H1 (cell line): ENCODE measurements at regions not wholly inside any gene's neighbourhood (a gene's known extent, or its start where the extent isn't known, plus 50 kb on each side); places are given as distances from the start of the nearest gene placed in this dataset.

Experiments
- CTCF ChIA-PET: fragments of 300-600 bp; sonication (Branson Sonifier 250); formaldehyde crosslinking; loops from one replicate; lab custom pipeline; 2021; ENCODE audit not compliant: partially characterized antibody; lab: Charles Lee
- POLR2A ChIA-PET: fragments of 300-600 bp; sonication (Branson Sonifier 250); formaldehyde crosslinking; loops from one replicate; lab custom pipeline; 2021; ENCODE audit warnings: inconsistent platforms; ENCODE audit not compliant: partially characterized antibody; lab: Charles Lee
- DNase-seq, 2 experiments: peaks; one replicate each; pipeline versions ENCODE4 v3.0.0 to v3.0.0-alpha.2; 2010 to 2022; ENCODE audit warnings: low spot score in 2 of 2, low read depth in 1 of 2, mixed read lengths in 1 of 2
- FAIRE-seq: peaks from 2 replicates; lab custom pipeline; 2011; peaks lifted over from hg19 to GRCh38; lab: Jason Lieb, UNC
- H2AFZ ChIP-seq: 2 replicates; pipeline ENCODE4 v1.8.1; 2012; ENCODE audit warnings: low read length, inconsistent platforms
- H2AK5ac ChIP-seq: 2 replicates; pipeline ENCODE4 v1.6.1; 2013; ENCODE audit warnings: low read depth, low read length
- H2BK120ac ChIP-seq: replicated peaks from 2 replicates; pipeline ENCODE3; 2013; ENCODE audit warnings: low read depth, low read length, inconsistent platforms
- H2BK12ac ChIP-seq: 2 replicates; pipeline ENCODE4 v1.6.1; 2013; ENCODE audit warnings: low read depth, low read length
- H2BK15ac ChIP-seq: 2 replicates; pipeline ENCODE4 v1.6.1; 2013; ENCODE audit warnings: low read length
- H2BK20ac ChIP-seq: 2 replicates; pipeline ENCODE4 v1.6.1; 2013; ENCODE audit warnings: low read length
- H2BK5ac ChIP-seq: 2 replicates; pipeline ENCODE4 v1.6.1; 2013; ENCODE audit warnings: low read depth, low read length
- H3K14ac ChIP-seq: 2 replicates; pipeline ENCODE4 v1.6.1; 2013; ENCODE audit warnings: inconsistent platforms; ENCODE audit not compliant: insufficient read length
- H3K18ac ChIP-seq: 2 replicates; pipeline ENCODE4 v1.6.1; 2013; ENCODE audit warnings: low read length; ENCODE audit errors: extremely low read depth
- H3K23ac ChIP-seq: 2 replicates; pipeline ENCODE4 v1.6.1; 2013; ENCODE audit warnings: inconsistent platforms; ENCODE audit not compliant: insufficient read length
- H3K23me2 ChIP-seq: 2 replicates; pipeline ENCODE4 v1.6.1; 2013; ENCODE audit warnings: low read depth, low read length
- H3K27ac ChIP-seq: 2 replicates; pipeline ENCODE4 v1.6.1; 2011; ENCODE audit warnings: low read depth, low read length, inconsistent platforms
- H3K27me3 ChIP-seq, 4 experiments: replicated peaks in 1 of 4; 1 replicate in 1 of 4; 2 replicates in 3 of 4; pipeline versions ENCODE4 v1.6.1 to v1.8.1; 2011 to 2013; ENCODE audit warnings: low read length in 3 of 4, mild to moderate bottlenecking in 3 of 4, inconsistent platforms in 2 of 4, mixed read lengths in 2 of 4, moderate library complexity in 1 of 4; ENCODE audit not compliant: control insufficient read depth in 3 of 4, insufficient read depth in 3 of 4; ENCODE audit errors: extremely low read depth in 1 of 4
- H3K36me3 ChIP-seq, 4 experiments: 2 replicates each; pipeline versions ENCODE4 v1.6.1 to v1.8.1; 2011 to 2013; ENCODE audit warnings: mild to moderate bottlenecking in 4 of 4, low read length in 3 of 4, moderate library complexity in 2 of 4, control low read depth in 1 of 4, inconsistent platforms in 1 of 4; ENCODE audit not compliant: insufficient read depth in 4 of 4, control insufficient read depth in 2 of 4
- H3K4ac ChIP-seq: replicated peaks from 2 replicates; pipeline ENCODE3; 2013; ENCODE audit warnings: low read length, low read depth, mixed read lengths, inconsistent platforms; ENCODE audit not compliant: insufficient read length
- H3K4me1 ChIP-seq, 4 experiments: replicated peaks in 1 of 4; 1 replicate in 1 of 4; 2 replicates in 3 of 4; pipeline versions ENCODE4 v1.6.1 to v1.8.1; 2011 to 2013; ENCODE audit warnings: low read length in 3 of 4, inconsistent platforms in 2 of 4, mixed read lengths in 1 of 4; ENCODE audit not compliant: insufficient read depth in 4 of 4, control insufficient read depth in 3 of 4
- H3K4me2 ChIP-seq, 2 experiments: 2 replicates each; pipeline versions ENCODE4 v1.6.1 to v1.8.1; 2011 to 2013; ENCODE audit warnings: low read depth in 2 of 2, low read length in 2 of 2, control low read depth in 1 of 2, inconsistent platforms in 1 of 2, mild to moderate bottlenecking in 1 of 2; ENCODE audit not compliant: insufficient read depth in 1 of 2
- H3K4me3 ChIP-seq, 4 experiments: fragments of 200-600, 300-600 bp in 1 of 4; sonication (generic), shearing (Covaris generic), sonication (Bioruptor Twin) in 1 of 4; 2 replicates each; pipeline versions ENCODE4 v1.5.1 to v1.8.1; 2011 to 2016; ENCODE audit warnings: low read length in 4 of 4, low read depth in 3 of 4, control low read depth in 2 of 4, inconsistent platforms in 2 of 4, mild to moderate bottlenecking in 2 of 4, mixed read lengths in 1 of 4, moderate library complexity in 1 of 4; ENCODE audit not compliant: insufficient read depth in 2 of 4; ENCODE audit errors: extremely low read depth in 1 of 4
- H3K56ac ChIP-seq: replicated peaks from 2 replicates; pipeline ENCODE3; 2013; ENCODE audit warnings: low read depth, mild to moderate bottlenecking, mixed read lengths, low read length, inconsistent platforms; ENCODE audit not compliant: insufficient read length
- H3K79me1 ChIP-seq: 2 replicates; pipeline ENCODE4 v1.6.1; 2013; ENCODE audit warnings: low read depth, low read length, control low read depth
- H3K79me2 ChIP-seq, 2 experiments: 2 replicates each; pipeline versions ENCODE4 v1.6.1 to v1.8.1; 2012 to 2013; ENCODE audit warnings: low read length in 2 of 2, mild to moderate bottlenecking in 2 of 2, inconsistent platforms in 1 of 2; ENCODE audit not compliant: insufficient read depth in 2 of 2, control insufficient read depth in 1 of 2
- H3K9ac ChIP-seq, 4 experiments: replicated peaks in 1 of 4; 1 replicate in 1 of 4; 2 replicates in 3 of 4; pipeline versions ENCODE4 v1.6.1 to v1.8.1; 2011 to 2013; ENCODE audit warnings: low read depth in 3 of 4, low read length in 3 of 4, control low read depth in 2 of 4, mild to moderate bottlenecking in 2 of 4, moderate library complexity in 2 of 4, inconsistent platforms in 1 of 4; ENCODE audit errors: extremely low read depth in 1 of 4
- H3K9me3 ChIP-seq, 2 experiments: 2 replicates each; pipeline versions ENCODE4 v1.6.1 to v1.8.1; 2012 to 2013; ENCODE audit warnings: mild to moderate bottlenecking in 2 of 2, moderate library complexity in 2 of 2, control low read depth in 1 of 2, inconsistent platforms in 1 of 2, low read depth in 1 of 2, low read length in 1 of 2, mixed read lengths in 1 of 2; ENCODE audit not compliant: insufficient read depth in 2 of 2
- H4K20me1 ChIP-seq, 2 experiments: replicated peaks in 1 of 2; 2 replicates each; pipeline versions ENCODE3 to v1.8.1; 2011 to 2013; ENCODE audit warnings: inconsistent platforms in 2 of 2, low read length in 2 of 2, mild to moderate bottlenecking in 1 of 2; ENCODE audit not compliant: insufficient read depth in 2 of 2, control insufficient read depth in 1 of 2
- H4K5ac ChIP-seq: 2 replicates; pipeline ENCODE4 v1.6.1; 2013; ENCODE audit warnings: low read length, low read depth, mixed read lengths, inconsistent platforms; ENCODE audit not compliant: insufficient read length
- H4K8ac ChIP-seq: 2 replicates; pipeline ENCODE4 v1.8.0; 2013; ENCODE audit warnings: mild to moderate bottlenecking, moderate library complexity, low read length, inconsistent platforms; ENCODE audit not compliant: insufficient read depth; ENCODE audit errors: extremely low read depth
- H4K91ac ChIP-seq: replicated peaks from 2 replicates; pipeline ENCODE3; 2013; ENCODE audit warnings: low read length, mixed read lengths, inconsistent platforms; ENCODE audit not compliant: insufficient read length
- ASH2L ChIP-seq: fragments of 200-600, 300-600 bp; sonication (generic); IDR thresholded peaks from one replicate; pipeline ENCODE4 v1.7.1; 2017; ENCODE audit warnings: low read length
- BACH1 ChIP-seq: IDR thresholded peaks from 2 replicates; pipeline ENCODE4 v1.6.1; 2012; ENCODE audit warnings: low read length, improper control_type of control experiment
- BRCA1 ChIP-seq: IDR thresholded peaks from 2 replicates; pipeline ENCODE4 v1.6.1; 2012; ENCODE audit warnings: low read depth, low read length, improper control_type of control experiment
- CHD2 ChIP-seq: IDR thresholded peaks from 2 replicates; pipeline ENCODE4 v1.6.1; 2012; ENCODE audit warnings: low read length, improper control_type of control experiment
- CREB1 ChIP-seq: IDR thresholded peaks from 2 replicates; pipeline ENCODE4 v1.6.1; 2012; ENCODE audit warnings: inconsistent platforms
- GTF2F1 ChIP-seq: IDR thresholded peaks from 2 replicates; pipeline ENCODE4 v1.6.1; 2012; ENCODE audit warnings: low read depth, low read length, improper control_type of control experiment, borderline replicate concordance
- HDAC6 ChIP-seq: IDR thresholded peaks from one replicate; pipeline ENCODE4 v1.7.1; 2012; ENCODE audit warnings: low read depth, mild to moderate bottlenecking, inconsistent platforms, low read length, moderate library complexity
- KDM1A ChIP-seq: fragments of 200-600, 300-600 bp; sonication (generic); IDR thresholded peaks from 2 replicates; pipeline ENCODE4 v1.7.1; 2016; ENCODE audit warnings: mild to moderate bottlenecking, low read length, borderline replicate concordance
- KDM4A ChIP-seq: IDR thresholded peaks from one replicate; pipeline ENCODE4 v1.7.1; 2012; ENCODE audit warnings: low read depth, mild to moderate bottlenecking, moderate library complexity, low read length, inconsistent platforms; ENCODE audit not compliant: severe bottlenecking
- MAX ChIP-seq: IDR thresholded peaks from 2 replicates; pipeline ENCODE4 v1.6.1; 2012; ENCODE audit warnings: inconsistent platforms
- NRF1 ChIP-seq: IDR thresholded peaks from 2 replicates; pipeline ENCODE4 v1.6.1; 2011; ENCODE audit warnings: mild to moderate bottlenecking, low read depth, low read length, improper control_type of control experiment
- POU5F1 ChIP-seq: IDR thresholded peaks from 2 replicates; pipeline ENCODE4 v1.6.1; 2011; ENCODE audit warnings: low read depth, mild to moderate bottlenecking, low read length, moderate library complexity
- RFX5 ChIP-seq: IDR thresholded peaks from 2 replicates; pipeline ENCODE4 v1.6.1; 2011; ENCODE audit warnings: low read depth, low read length, improper control_type of control experiment, borderline replicate concordance
- RXRA ChIP-seq: IDR thresholded peaks from 2 replicates; pipeline ENCODE4 v1.6.1; 2011; ENCODE audit warnings: low read depth, mild to moderate bottlenecking, low read length, moderate library complexity; ENCODE audit not compliant: insufficient read depth
- TAF7 ChIP-seq: optimal IDR thresholded peaks from 2 replicates; pipeline ENCODE3; 2011; ENCODE audit warnings: low read depth, mild to moderate bottlenecking, inconsistent platforms, low read length, moderate library complexity, borderline replicate concordance
- YY1 ChIP-seq: IDR thresholded peaks from 2 replicates; pipeline ENCODE4 v1.6.1; 2011; ENCODE audit warnings: low read depth, mild to moderate bottlenecking, low read length
- WGBS, 2 experiments: shearing (Covaris generic) in 1 of 2; methylation state at CpG; one replicate each; pipeline versions ENCODE4 v1.1.6 to v1.1.7; 2013 to 2015; ENCODE audit warnings: low lambda C conversion rate in 2 of 2, mixed read lengths in 2 of 2, inconsistent platforms in 1 of 2, low coverage in 1 of 2, missing lambda C conversion rate in 1 of 2; ENCODE audit not compliant: insufficient replicate concordance in 2 of 2, insufficient coverage in 1 of 2, insufficient read length in 1 of 2; ENCODE audit errors: extremely low coverage in 1 of 2, missing lambda C conversion rate in 1 of 2; 5-methylcytosine and 5-hydroxymethylcytosine counted together

GRCh38 chr3:137295336-137295735, 337.6 kb downstream of the IL20RB start:
- Histone ChIP-seq H3K4me1 (peaks cover 0 to 10% (median 6%) of the 10 kb centered on the region in 4 experiments; a peak in 4 of 7 replicates), H4K5ac (no peak overlapping the region), H4K91ac (no peak overlapping the region), H2AK5ac (no peak overlapping the region), H3K36me3 (no peaks in the 10 kb centered on the region), H3K14ac (no peak overlapping the region), H3K4me3 (no peak overlapping the region), H3K4me2 (no peak overlapping the region), H2BK12ac (no peak overlapping the region), H3K23ac (no peak overlapping the region), H3K9ac (no peak overlapping the region), H2BK120ac (no peak overlapping the region), H4K8ac (no peak overlapping the region), H3K56ac (no peak overlapping the region), H3K79me2 (no peaks in the 10 kb centered on the region), H3K18ac (no peak overlapping the region), H3K23me2 (no peaks in the 10 kb centered on the region; the same call in 1 of the 2 replicates), H3K79me1 (no peaks in the 10 kb centered on the region), H3K27me3 (no peaks in the 10 kb centered on the region), H2BK20ac (no peak overlapping the region), H2BK15ac (no peak overlapping the region), H4K20me1 (no peaks in the 10 kb centered on the region), H2BK5ac (no peak overlapping the region), H3K9me3 (no peaks in the 10 kb centered on the region), H3K27ac (no peak overlapping the region), H2AFZ (no peak overlapping the region), H3K4ac (no peak overlapping the region)
- FAIRE-seq: no peak
- CTCF ChIA-PET: interaction anchor here (0.7 to 4.3 kb wide), 17 partner anchors 9 to 653 kb away, joined by 3 to 31 read pairs (median 3); no protein-coding TSS in a partner anchor
- POLR2A ChIA-PET: interaction anchor here (0.6 kb wide), 1 partner anchor 493 kb away, joined by 3 read pairs; no protein-coding TSS in a partner anchor
- WGBS, 2 experiments: 83% methylated on average over 3 of the region's 3 CpGs; no CpG with 5 or more reads in 1 of the 2 experiments
- DNase-seq: no peak
- TF ChIP-seq TAF7 (no peak), RXRA (no peak), ASH2L (no peak), CREB1 (no peak), YY1 (no peak), GTF2F1 (no peak), CHD2 (no peak), KDM1A (no peak), NRF1 (no peak), MAX (no peak), HDAC6 (no peak), KDM4A (no peak), BACH1 (no peak), RFX5 (no peak), BRCA1 (no peak), POU5F1 (no peak)
